NT2/D1 (cell line): ENCODE measurements at regions not wholly inside any gene's neighbourhood (a gene's known extent, or its start where the extent isn't known, plus 50 kb on each side); places are given as distances from the start of the nearest gene placed in this dataset.

ENCODE experiments used
- YY1 ChIP-seq: IDR thresholded peaks from 2 replicates; pipeline ENCODE4 v1.6.1; 2011; ENCODE audit not compliant: insufficient read length, insufficient read depth
- ZNF274 ChIP-seq: IDR thresholded peaks from 2 replicates; pipeline ENCODE4 v1.6.1; 2011; ENCODE audit warnings: mild to moderate bottlenecking, low read depth, low read length

DNA sequence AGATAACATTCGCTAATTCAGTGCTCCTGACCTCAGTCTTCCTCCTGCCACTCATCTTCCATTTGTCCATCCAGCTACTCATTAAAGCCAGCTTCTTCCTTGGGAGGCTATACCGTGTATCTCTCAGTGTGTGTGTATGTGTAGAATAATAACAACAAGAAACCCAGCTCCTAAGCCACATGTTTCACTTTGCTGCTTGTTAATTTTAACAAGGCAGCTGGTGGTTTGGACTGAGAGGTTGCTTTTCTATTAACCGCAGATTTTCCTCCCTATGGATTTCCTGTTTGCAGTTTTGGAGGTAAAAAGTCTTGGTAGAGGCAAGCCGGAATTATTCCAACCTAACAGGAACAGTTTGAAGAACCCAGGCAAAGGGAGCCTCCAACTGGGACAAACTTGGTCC is 165.0 kb downstream of the ADAMTS15 start:
- TF ChIP-seq ZNF274 = no peak
- no peak for TF ChIP-seq YY1
